H1 (cell line): ENCODE measurements at regions not wholly inside any gene's neighbourhood (a gene's known extent, or its start where the extent isn't known, plus 50 kb on each side); places are given as distances from the start of the nearest gene placed in this dataset.

Experiments
- CTCF ChIA-PET: fragments of 300-600 bp; sonication (Branson Sonifier 250); formaldehyde crosslinking; loops from one replicate; lab custom pipeline; 2021; ENCODE audit not compliant: partially characterized antibody; lab: Charles Lee
- POLR2A ChIA-PET: fragments of 300-600 bp; sonication (Branson Sonifier 250); formaldehyde crosslinking; loops from one replicate; lab custom pipeline; 2021; ENCODE audit warnings: inconsistent platforms; ENCODE audit not compliant: partially characterized antibody; lab: Charles Lee
- DNase-seq, 2 experiments: peaks; one replicate each; pipeline versions ENCODE4 v3.0.0 to v3.0.0-alpha.2; 2010 to 2022; ENCODE audit warnings: low spot score in 2 of 2, low read depth in 1 of 2, mixed read lengths in 1 of 2
- FAIRE-seq: peaks from 2 replicates; lab custom pipeline; 2011; peaks lifted over from hg19 to GRCh38; lab: Jason Lieb, UNC
- H2AFZ ChIP-seq: 2 replicates; pipeline ENCODE4 v1.8.1; 2012; ENCODE audit warnings: low read length, inconsistent platforms
- H2AK5ac ChIP-seq: 2 replicates; pipeline ENCODE4 v1.6.1; 2013; ENCODE audit warnings: low read depth, low read length
- H2BK120ac ChIP-seq: replicated peaks from 2 replicates; pipeline ENCODE3; 2013; ENCODE audit warnings: low read depth, low read length, inconsistent platforms
- H2BK12ac ChIP-seq: 2 replicates; pipeline ENCODE4 v1.6.1; 2013; ENCODE audit warnings: low read depth, low read length
- H2BK15ac ChIP-seq: 2 replicates; pipeline ENCODE4 v1.6.1; 2013; ENCODE audit warnings: low read length
- H2BK20ac ChIP-seq: 2 replicates; pipeline ENCODE4 v1.6.1; 2013; ENCODE audit warnings: low read length
- H2BK5ac ChIP-seq: 2 replicates; pipeline ENCODE4 v1.6.1; 2013; ENCODE audit warnings: low read depth, low read length
- H3K14ac ChIP-seq: 2 replicates; pipeline ENCODE4 v1.6.1; 2013; ENCODE audit warnings: inconsistent platforms; ENCODE audit not compliant: insufficient read length
- H3K18ac ChIP-seq: 2 replicates; pipeline ENCODE4 v1.6.1; 2013; ENCODE audit warnings: low read length; ENCODE audit errors: extremely low read depth
- H3K23ac ChIP-seq: 2 replicates; pipeline ENCODE4 v1.6.1; 2013; ENCODE audit warnings: inconsistent platforms; ENCODE audit not compliant: insufficient read length
- H3K23me2 ChIP-seq: 2 replicates; pipeline ENCODE4 v1.6.1; 2013; ENCODE audit warnings: low read depth, low read length
- H3K27ac ChIP-seq: 2 replicates; pipeline ENCODE4 v1.6.1; 2011; ENCODE audit warnings: low read depth, low read length, inconsistent platforms
- H3K27me3 ChIP-seq, 4 experiments: replicated peaks in 1 of 4; 1 replicate in 1 of 4; 2 replicates in 3 of 4; pipeline versions ENCODE4 v1.6.1 to v1.8.1; 2011 to 2013; ENCODE audit warnings: low read length in 3 of 4, mild to moderate bottlenecking in 3 of 4, inconsistent platforms in 2 of 4, mixed read lengths in 2 of 4, moderate library complexity in 1 of 4; ENCODE audit not compliant: control insufficient read depth in 3 of 4, insufficient read depth in 3 of 4; ENCODE audit errors: extremely low read depth in 1 of 4
- H3K36me3 ChIP-seq, 4 experiments: 2 replicates each; pipeline versions ENCODE4 v1.6.1 to v1.8.1; 2011 to 2013; ENCODE audit warnings: mild to moderate bottlenecking in 4 of 4, low read length in 3 of 4, moderate library complexity in 2 of 4, control low read depth in 1 of 4, inconsistent platforms in 1 of 4; ENCODE audit not compliant: insufficient read depth in 4 of 4, control insufficient read depth in 2 of 4
- H3K4ac ChIP-seq: replicated peaks from 2 replicates; pipeline ENCODE3; 2013; ENCODE audit warnings: low read length, low read depth, mixed read lengths, inconsistent platforms; ENCODE audit not compliant: insufficient read length
- H3K4me1 ChIP-seq, 4 experiments: replicated peaks in 1 of 4; 1 replicate in 1 of 4; 2 replicates in 3 of 4; pipeline versions ENCODE4 v1.6.1 to v1.8.1; 2011 to 2013; ENCODE audit warnings: low read length in 3 of 4, inconsistent platforms in 2 of 4, mixed read lengths in 1 of 4; ENCODE audit not compliant: insufficient read depth in 4 of 4, control insufficient read depth in 3 of 4
- H3K4me2 ChIP-seq, 2 experiments: 2 replicates each; pipeline versions ENCODE4 v1.6.1 to v1.8.1; 2011 to 2013; ENCODE audit warnings: low read depth in 2 of 2, low read length in 2 of 2, control low read depth in 1 of 2, inconsistent platforms in 1 of 2, mild to moderate bottlenecking in 1 of 2; ENCODE audit not compliant: insufficient read depth in 1 of 2
- H3K4me3 ChIP-seq, 4 experiments: fragments of 200-600, 300-600 bp in 1 of 4; sonication (generic), shearing (Covaris generic), sonication (Bioruptor Twin) in 1 of 4; 2 replicates each; pipeline versions ENCODE4 v1.5.1 to v1.8.1; 2011 to 2016; ENCODE audit warnings: low read length in 4 of 4, low read depth in 3 of 4, control low read depth in 2 of 4, inconsistent platforms in 2 of 4, mild to moderate bottlenecking in 2 of 4, mixed read lengths in 1 of 4, moderate library complexity in 1 of 4; ENCODE audit not compliant: insufficient read depth in 2 of 4; ENCODE audit errors: extremely low read depth in 1 of 4
- H3K56ac ChIP-seq: replicated peaks from 2 replicates; pipeline ENCODE3; 2013; ENCODE audit warnings: low read depth, mild to moderate bottlenecking, mixed read lengths, low read length, inconsistent platforms; ENCODE audit not compliant: insufficient read length
- H3K79me1 ChIP-seq: 2 replicates; pipeline ENCODE4 v1.6.1; 2013; ENCODE audit warnings: low read depth, low read length, control low read depth
- H3K79me2 ChIP-seq, 2 experiments: 2 replicates each; pipeline versions ENCODE4 v1.6.1 to v1.8.1; 2012 to 2013; ENCODE audit warnings: low read length in 2 of 2, mild to moderate bottlenecking in 2 of 2, inconsistent platforms in 1 of 2; ENCODE audit not compliant: insufficient read depth in 2 of 2, control insufficient read depth in 1 of 2
- H3K9ac ChIP-seq, 4 experiments: replicated peaks in 1 of 4; 1 replicate in 1 of 4; 2 replicates in 3 of 4; pipeline versions ENCODE4 v1.6.1 to v1.8.1; 2011 to 2013; ENCODE audit warnings: low read depth in 3 of 4, low read length in 3 of 4, control low read depth in 2 of 4, mild to moderate bottlenecking in 2 of 4, moderate library complexity in 2 of 4, inconsistent platforms in 1 of 4; ENCODE audit errors: extremely low read depth in 1 of 4
- H3K9me3 ChIP-seq, 2 experiments: 2 replicates each; pipeline versions ENCODE4 v1.6.1 to v1.8.1; 2012 to 2013; ENCODE audit warnings: mild to moderate bottlenecking in 2 of 2, moderate library complexity in 2 of 2, control low read depth in 1 of 2, inconsistent platforms in 1 of 2, low read depth in 1 of 2, low read length in 1 of 2, mixed read lengths in 1 of 2; ENCODE audit not compliant: insufficient read depth in 2 of 2
- H4K20me1 ChIP-seq, 2 experiments: replicated peaks in 1 of 2; 2 replicates each; pipeline versions ENCODE3 to v1.8.1; 2011 to 2013; ENCODE audit warnings: inconsistent platforms in 2 of 2, low read length in 2 of 2, mild to moderate bottlenecking in 1 of 2; ENCODE audit not compliant: insufficient read depth in 2 of 2, control insufficient read depth in 1 of 2
- H4K5ac ChIP-seq: 2 replicates; pipeline ENCODE4 v1.6.1; 2013; ENCODE audit warnings: low read length, low read depth, mixed read lengths, inconsistent platforms; ENCODE audit not compliant: insufficient read length
- H4K8ac ChIP-seq: 2 replicates; pipeline ENCODE4 v1.8.0; 2013; ENCODE audit warnings: mild to moderate bottlenecking, moderate library complexity, low read length, inconsistent platforms; ENCODE audit not compliant: insufficient read depth; ENCODE audit errors: extremely low read depth
- H4K91ac ChIP-seq: replicated peaks from 2 replicates; pipeline ENCODE3; 2013; ENCODE audit warnings: low read length, mixed read lengths, inconsistent platforms; ENCODE audit not compliant: insufficient read length
- EGR1 ChIP-seq: IDR thresholded peaks from 2 replicates; pipeline ENCODE4 v1.6.1; 2011; ENCODE audit warnings: low read depth, low read length, borderline replicate concordance
- HDAC6 ChIP-seq: IDR thresholded peaks from one replicate; pipeline ENCODE4 v1.7.1; 2012; ENCODE audit warnings: low read depth, mild to moderate bottlenecking, inconsistent platforms, low read length, moderate library complexity
- MAFK ChIP-seq: IDR thresholded peaks from 2 replicates; pipeline ENCODE4 v1.6.1; 2012; ENCODE audit warnings: low read depth, mild to moderate bottlenecking, improper control_type of control experiment, low read length
- RAD21 ChIP-seq, 2 experiments: IDR thresholded peaks in 1 of 2; conservative IDR thresholded peaks in 1 of 2; 2 replicates each; pipeline ENCODE4 v1.6.1; 2011; ENCODE audit warnings: low read depth in 2 of 2, low read length in 2 of 2, improper control_type of control experiment in 1 of 2, inconsistent platforms in 1 of 2, mild to moderate bottlenecking in 1 of 2, moderate library complexity in 1 of 2
- RBBP5 ChIP-seq: IDR thresholded peaks from 2 replicates; pipeline ENCODE4 v1.7.1; 2012; ENCODE audit warnings: low read depth, mild to moderate bottlenecking, inconsistent platforms, low read length, moderate library complexity, borderline replicate concordance

GRCh38 chrX:21155916-21156315 is 218.3 kb upstream of the CNKSR2 start:
- Histone ChIP-seq H3K23me2 (no peaks in the 10 kb centered on the region), H3K79me2 (no peaks in the 10 kb centered on the region), H3K23ac (no peak overlapping the region), H2BK120ac (no peak overlapping the region), H4K5ac (no peak overlapping the region), H3K27ac (no peak overlapping the region), H2BK15ac (no peak overlapping the region), H2BK20ac (no peak overlapping the region), H4K91ac (no peak overlapping the region), H3K18ac (no peak overlapping the region), H3K4ac (no peak overlapping the region), H2BK12ac (no peak overlapping the region), H2AK5ac (no peak overlapping the region), H4K8ac (no peak overlapping the region), H3K9ac (no peak overlapping the region), H3K4me2 (no peak overlapping the region), H3K36me3 (no peaks in the 10 kb centered on the region), H3K4me3 (no peak overlapping the region), H3K14ac (no peak overlapping the region), H3K27me3 (no peaks in the 10 kb centered on the region), H3K56ac (no peak overlapping the region), H2BK5ac (no peak overlapping the region), H3K79me1 (no peaks in the 10 kb centered on the region), H3K4me1 (peaks cover 0 to 2% (median 0%) of the 10 kb centered on the region in 4 experiments; a peak in 3 of 7 replicates), H3K9me3 (no peaks in the 10 kb centered on the region), H4K20me1 (no peaks in the 10 kb centered on the region), H2AFZ (no peak overlapping the region)
- DNase-seq (no peak), FAIRE-seq (no peak)
- ChIA-PET CTCF (no interaction called here), POLR2A (no interaction called here)
- TF ChIP-seq HDAC6: no peak
- TF ChIP-seq EGR1: no peak
- no peak for TF ChIP-seq MAFK
- no peak for TF ChIP-seq RAD21 (IDR thresholded peaks at IDR 0.05 in 1 of 2, conservative IDR thresholded peaks at IDR 0.05 in 1 of 2; ENCODE audit: low read depth in 2 of 2, low read length in 2 of 2)
- TF ChIP-seq RBBP5: no peak
